Thyroid gland (tissue), 4 donors: ENCODE measurements at regions not wholly inside any gene's neighbourhood (a gene's known extent, or its start where the extent isn't known, plus 50 kb on each side); places are given as distances from the start of the nearest gene placed in this dataset.

ENCODE experiments used
- POLR2A ChIP-seq, 2 donors: fragments of 450-650 bp; IDR thresholded peaks; one replicate each; pipeline ENCODE4 v1.6.1; 2017; ENCODE audit warnings: antibody characterized with exemption in 2 of 2, mild to moderate bottlenecking in 2 of 2, moderate library complexity in 1 of 2
- TF ChIP-seq, protein P1 (sequence below), 6 experiments: fragments of 200-600 bp in 3 of 6; fragments of 450-650 bp in 3 of 6; sonication (generic) in 3 of 6; IDR thresholded peaks; one replicate each; pipeline ENCODE4 v1.5.1; 2016 to 2019; ENCODE audit warnings: antibody characterized with exemption in 6 of 6, mild to moderate bottlenecking in 2 of 6, inconsistent platforms in 1 of 6, moderate library complexity in 1 of 6

- TF ChIP-seq, protein P1, sequence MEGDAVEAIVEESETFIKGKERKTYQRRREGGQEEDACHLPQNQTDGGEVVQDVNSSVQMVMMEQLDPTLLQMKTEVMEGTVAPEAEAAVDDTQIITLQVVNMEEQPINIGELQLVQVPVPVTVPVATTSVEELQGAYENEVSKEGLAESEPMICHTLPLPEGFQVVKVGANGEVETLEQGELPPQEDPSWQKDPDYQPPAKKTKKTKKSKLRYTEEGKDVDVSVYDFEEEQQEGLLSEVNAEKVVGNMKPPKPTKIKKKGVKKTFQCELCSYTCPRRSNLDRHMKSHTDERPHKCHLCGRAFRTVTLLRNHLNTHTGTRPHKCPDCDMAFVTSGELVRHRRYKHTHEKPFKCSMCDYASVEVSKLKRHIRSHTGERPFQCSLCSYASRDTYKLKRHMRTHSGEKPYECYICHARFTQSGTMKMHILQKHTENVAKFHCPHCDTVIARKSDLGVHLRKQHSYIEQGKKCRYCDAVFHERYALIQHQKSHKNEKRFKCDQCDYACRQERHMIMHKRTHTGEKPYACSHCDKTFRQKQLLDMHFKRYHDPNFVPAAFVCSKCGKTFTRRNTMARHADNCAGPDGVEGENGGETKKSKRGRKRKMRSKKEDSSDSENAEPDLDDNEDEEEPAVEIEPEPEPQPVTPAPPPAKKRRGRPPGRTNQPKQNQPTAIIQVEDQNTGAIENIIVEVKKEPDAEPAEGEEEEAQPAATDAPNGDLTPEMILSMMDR (IDR thresholded peaks at IDR 0.05), result no peak
- no peak for TF ChIP-seq POLR2A (IDR thresholded peaks at IDR 0.05)
Observed at GRCh38 chr6:170035044-170035443, 255.8 kb downstream of the DLL1 start.
